ENCODE measurements at regions not wholly inside any gene's neighbourhood (a gene's known extent, or its start where the extent isn't known, plus 50 kb on each side); places are given as distances from the start of the nearest gene placed in this dataset.
A peak's percentile ranks its signal among the peaks of the same experiment; 100 is the strongest.

DNA sequence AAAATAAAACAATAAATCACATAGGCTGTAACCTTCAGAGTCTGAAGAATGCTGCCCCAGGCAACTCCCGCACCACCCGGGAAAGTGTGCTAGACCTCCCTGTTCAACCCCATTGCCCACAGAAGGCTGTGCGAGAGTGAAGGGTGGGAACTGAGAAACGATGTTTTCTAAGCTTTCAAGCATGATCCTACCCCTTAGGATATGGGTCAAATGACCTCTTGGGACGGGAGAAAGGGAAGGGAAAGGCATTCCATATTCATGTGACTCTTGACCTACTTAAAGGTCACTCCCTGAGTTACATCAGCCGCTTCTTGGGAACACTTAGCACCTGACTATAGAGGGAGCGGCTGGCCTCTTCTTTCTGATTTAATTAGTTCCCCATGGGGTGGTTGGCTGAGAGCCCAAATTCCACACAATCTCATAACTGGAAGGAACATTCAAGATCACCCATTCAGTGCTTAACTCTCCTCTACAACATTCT lies 114.7 kb upstream of the SLC24A5 start:
- no peaks in the 10 kb centered on the region for H3K9me3 ChIP-seq (replicated peaks in 1 of 3)
- peak in 2 of 7 donors; percentile 3 to 20 for DNase-seq
- no peak for TF ChIP-seq CTCF (IDR thresholded peaks at IDR 0.05)
- no peak for TF ChIP-seq POLR2A (IDR thresholded peaks at IDR 0.05)
- WGBS, 4 donors = 56 to 70% (median 66%) methylated on average over 6 to 7 of the region's 7 CpGs
- H3K36me3 ChIP-seq (replicated peaks in 1 of 2) = no peaks in the 10 kb centered on the region
- no peaks in the 10 kb centered on the region for H3K27me3 ChIP-seq
- no peaks in the 10 kb centered on the region for H3K4me1 ChIP-seq (replicated peaks in 1 of 2)
- intact Hi-C loops (cut with DNase I) = no loop called here
- H3K4me3 ChIP-seq = no peak overlapping the region
- no peak overlapping the region for H3K27ac ChIP-seq

DNA sequence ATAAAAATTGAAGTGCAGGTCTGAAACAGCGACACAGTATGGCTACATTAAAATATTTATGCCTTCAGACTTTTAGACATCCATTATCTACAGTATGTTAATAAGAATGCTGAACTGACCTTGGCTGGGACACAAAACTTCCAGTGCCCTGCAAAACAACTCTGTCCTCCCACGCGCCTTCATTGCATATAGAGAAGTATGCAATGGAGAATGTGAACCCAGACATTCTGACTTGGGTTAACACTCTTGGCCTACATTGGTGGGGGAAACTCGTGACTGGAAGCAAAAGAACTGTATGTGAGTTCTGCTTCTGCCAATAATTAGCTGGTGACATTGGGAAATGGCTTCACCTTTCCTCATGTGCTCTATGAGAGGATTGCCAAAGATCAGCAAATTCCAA lies 110.5 kb upstream of the SLC24A5 start:
- H3K36me3 ChIP-seq (replicated peaks in 1 of 2) = no peaks in the 10 kb centered on the region
- WGBS, 4 donors = 66 to 75% (median 69%) methylated on average over 4 of the region's 4 CpGs
- no peaks in the 10 kb centered on the region for H3K27me3 ChIP-seq
- H3K4me3 ChIP-seq = no peak overlapping the region
- H3K27ac ChIP-seq = no peak overlapping the region
- H3K4me1 ChIP-seq (replicated peaks in 1 of 2) = no peaks in the 10 kb centered on the region
- H3K9me3 ChIP-seq (replicated peaks in 1 of 3) = no peaks in the 10 kb centered on the region
- no peak for DNase-seq
- TF ChIP-seq POLR2A (IDR thresholded peaks at IDR 0.05) (no peak), CTCF (IDR thresholded peaks at IDR 0.05) (no peak)
- intact Hi-C loops (cut with DNase I) = no loop called here

DNA sequence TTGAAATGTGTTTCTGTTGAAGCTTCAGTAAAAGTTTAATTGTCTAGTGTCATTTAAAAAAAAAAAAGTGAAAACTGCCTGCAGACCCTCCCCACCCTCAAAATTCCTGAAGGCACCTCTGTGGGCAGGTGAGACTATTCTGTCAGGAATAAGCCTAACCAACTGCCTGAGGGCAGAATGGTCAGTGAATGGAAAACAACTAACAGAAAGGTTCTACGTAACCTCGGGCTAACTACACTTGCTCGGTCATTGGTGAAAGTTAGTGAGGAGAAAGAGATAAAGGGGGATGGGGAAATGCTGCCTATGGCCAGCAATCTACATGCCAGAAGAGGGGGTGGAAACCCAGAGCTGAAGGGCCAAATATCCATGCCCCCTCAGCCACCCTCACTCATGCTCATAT lies 108.6 kb upstream of the SLC24A5 start:
- H3K4me3 ChIP-seq = no peak overlapping the region
- DNase-seq = no peak
- intact Hi-C loops (cut with DNase I) = no loop called here
- no peaks in the 10 kb centered on the region for H3K4me1 ChIP-seq (replicated peaks in 1 of 2)
- H3K36me3 ChIP-seq (replicated peaks in 1 of 2) = no peaks in the 10 kb centered on the region
- H3K9me3 ChIP-seq (replicated peaks in 1 of 3) = no peaks in the 10 kb centered on the region
- no peak for TF ChIP-seq CTCF (IDR thresholded peaks at IDR 0.05)
- no peak for TF ChIP-seq POLR2A (IDR thresholded peaks at IDR 0.05)
- WGBS, 4 donors = 87 to 95% (median 93%) methylated on average over 3 of the region's 3 CpGs
- no peak overlapping the region for H3K27ac ChIP-seq
- no peaks in the 10 kb centered on the region for H3K27me3 ChIP-seq

GRCh38 chr15:48016865-48017264 lies 103.9 kb upstream of the SLC24A5 start:
- intact Hi-C loops (cut with DNase I) = no loop called here

More at GRCh38 chr15:48016865-48017264, 103.9 kb upstream of the SLC24A5 start:
- Histone ChIP-seq H3K4me3 (no peak overlapping the region), H3K9me3 (replicated peaks in 1 of 3) (no peaks in the 10 kb centered on the region), H3K27ac (no peak overlapping the region), H3K36me3 (replicated peaks in 1 of 2) (no peaks in the 10 kb centered on the region), H3K4me1 (replicated peaks in 1 of 2) (no peaks in the 10 kb centered on the region), H3K27me3 (no peaks in the 10 kb centered on the region)
- WGBS, 4 donors = 81 to 88% (median 85%) methylated on average over 3 of the region's 3 CpGs
- no peak for DNase-seq
- TF ChIP-seq POLR2A (IDR thresholded peaks at IDR 0.05) = no peak
- no peak for TF ChIP-seq CTCF (IDR thresholded peaks at IDR 0.05)
